Astrocyte (in vitro differentiated cells and primary cell): ENCODE measurements at regions not wholly inside any gene's neighbourhood (a gene's known extent, or its start where the extent isn't known, plus 50 kb on each side); places are given as distances from the start of the nearest gene placed in this dataset.

Experiments
- DNase-seq: peaks from one replicate; pipeline ENCODE4 v3.0.0-alpha.2; 2010; ENCODE audit warnings: low read depth
- FAIRE-seq: peaks from 2 replicates; lab custom pipeline; 2011; peaks lifted over from hg19 to GRCh38; lab: Jason Lieb, UNC
- H2AFZ ChIP-seq: 2 replicates; pipeline ENCODE4 v1.6.0; 2012; ENCODE audit warnings: low read depth, low read length, inconsistent platforms
- H3K27ac ChIP-seq: 2 replicates; pipeline ENCODE4 v1.5.1; 2011; ENCODE audit warnings: low read depth, low read length, inconsistent platforms
- H3K27me3 ChIP-seq: 2 replicates; pipeline ENCODE4 v1.6.0; 2011; ENCODE audit warnings: low read length, inconsistent platforms; ENCODE audit not compliant: insufficient read depth
- H3K36me3 ChIP-seq: 2 replicates; pipeline ENCODE4 v1.5.1; 2011; ENCODE audit warnings: low read length, inconsistent platforms; ENCODE audit not compliant: insufficient read depth
- H3K4me1 ChIP-seq: 2 replicates; pipeline ENCODE4 v1.5.1; 2011; ENCODE audit warnings: low read length, inconsistent platforms; ENCODE audit not compliant: insufficient read depth
- H3K4me2 ChIP-seq: 2 replicates; pipeline ENCODE4 v1.6.0; 2012; ENCODE audit warnings: low read length, inconsistent platforms
- H3K4me3 ChIP-seq: 2 replicates; pipeline ENCODE4 v1.5.1; 2011; ENCODE audit warnings: low read depth, mild to moderate bottlenecking, low read length, inconsistent platforms; ENCODE audit not compliant: insufficient read depth
- H3K79me2 ChIP-seq: 2 replicates; pipeline ENCODE4 v1.6.0; 2012; ENCODE audit warnings: mild to moderate bottlenecking, low read length, inconsistent platforms; ENCODE audit not compliant: insufficient read depth
- H3K9ac ChIP-seq: 2 replicates; pipeline ENCODE4 v1.6.0; 2012; ENCODE audit warnings: mild to moderate bottlenecking, low read length, inconsistent platforms
- H3K9me3 ChIP-seq: 2 replicates; pipeline ENCODE4 v1.5.1; 2012; ENCODE audit warnings: low read depth, mild to moderate bottlenecking, low read length, inconsistent platforms; ENCODE audit not compliant: insufficient read depth
- H4K20me1 ChIP-seq: 2 replicates; pipeline ENCODE4 v1.6.0; 2012; ENCODE audit warnings: low read length, inconsistent platforms; ENCODE audit not compliant: insufficient read depth
- H3K27ac Mint-ChIP-seq: one replicate; pipeline ENCODE4 v1.8.0; 2021; ENCODE audit warnings: mild to moderate bottlenecking, mixed read lengths; ENCODE audit not compliant: unreplicated experiment
- H3K27me3 Mint-ChIP-seq: one replicate; pipeline ENCODE4 v1.8.0; 2021; ENCODE audit warnings: low read depth, mixed read lengths; ENCODE audit not compliant: unreplicated experiment
- H3K36me3 Mint-ChIP-seq: one replicate; pipeline ENCODE4 v1.8.0; 2021; ENCODE audit warnings: low read depth, mixed read lengths; ENCODE audit not compliant: unreplicated experiment
- H3K4me1 Mint-ChIP-seq: one replicate; pipeline ENCODE4 v1.8.0; 2021; ENCODE audit warnings: low read depth, mixed read lengths; ENCODE audit not compliant: unreplicated experiment
- H3K4me3 Mint-ChIP-seq: one replicate; pipeline ENCODE4 v1.8.0; 2021; ENCODE audit warnings: mild to moderate bottlenecking, moderate library complexity, mixed read lengths; ENCODE audit not compliant: unreplicated experiment
- H3K9me3 Mint-ChIP-seq: one replicate; pipeline ENCODE4 v1.8.0; 2021; ENCODE audit warnings: mild to moderate bottlenecking, mixed read lengths; ENCODE audit not compliant: unreplicated experiment
- CTCF ChIP-seq: IDR thresholded peaks from 2 replicates; pipeline ENCODE4 v1.5.1; 2011; ENCODE audit warnings: low read depth, mild to moderate bottlenecking, inconsistent platforms, low read length, moderate library complexity; ENCODE audit not compliant: insufficient read depth
- EZH2 ChIP-seq: IDR thresholded peaks from 2 replicates; pipeline ENCODE4 v1.6.1; 2012; ENCODE audit warnings: mild to moderate bottlenecking, low read length, inconsistent platforms; ENCODE audit not compliant: insufficient read depth

- no peaks in the 10 kb centered on the region for H3K79me2 ChIP-seq
- H3K9me3 ChIP-seq, result no peaks in the 10 kb centered on the region
- no peaks in the 10 kb centered on the region for H4K20me1 ChIP-seq
- H3K36me3 ChIP-seq, result no peaks in the 10 kb centered on the region
- no peaks in the 10 kb centered on the region for H3K9me3 Mint-ChIP-seq
- H2AFZ ChIP-seq, result no peak overlapping the region
- H3K4me1 Mint-ChIP-seq, result peaks cover 4% of the 10 kb centered on the region
- H3K27me3 Mint-ChIP-seq, result peaks cover 4% of the 10 kb centered on the region
- DNase-seq (no peak), FAIRE-seq (no peak)
- no peak overlapping the region for H3K4me3 ChIP-seq
- no peak overlapping the region for H3K4me2 ChIP-seq
- TF ChIP-seq EZH2 (no peak), CTCF (no peak)
- no peak overlapping the region for H3K27ac Mint-ChIP-seq
- H3K27me3 ChIP-seq, result no peaks in the 10 kb centered on the region
- peaks cover 7% of the 10 kb centered on the region for H3K4me1 ChIP-seq
- no peak overlapping the region for H3K27ac ChIP-seq
- H3K9ac ChIP-seq, result no peak overlapping the region
- no peaks in the 10 kb centered on the region for H3K36me3 Mint-ChIP-seq
- no peak overlapping the region for H3K4me3 Mint-ChIP-seq
Measured at GRCh38 chrX:69232945-69233344, 67.7 kb upstream of the PJA1 start.

GRCh38 chrX:69231903-69232302, 66.7 kb upstream of the PJA1 start:
- peaks cover 4% of the 10 kb centered on the region for H3K27me3 Mint-ChIP-seq
- DNase-seq, result no peak
- H3K4me3 ChIP-seq, result no peak overlapping the region
- H3K36me3 ChIP-seq, result no peaks in the 10 kb centered on the region
- H3K9me3 Mint-ChIP-seq, result no peaks in the 10 kb centered on the region
- no peaks in the 10 kb centered on the region for H3K27me3 ChIP-seq
- H3K4me2 ChIP-seq, result no peak overlapping the region
- H3K27ac ChIP-seq, result no peak overlapping the region
- peak; percentile 79 for FAIRE-seq
- H3K9me3 ChIP-seq, result no peaks in the 10 kb centered on the region
- no peaks in the 10 kb centered on the region for H3K36me3 Mint-ChIP-seq
- peaks cover 4% of the 10 kb centered on the region for H3K4me1 Mint-ChIP-seq
- no peak overlapping the region for H3K4me3 Mint-ChIP-seq
- TF ChIP-seq CTCF (no peak), EZH2 (no peak)
- no peak overlapping the region for H2AFZ ChIP-seq
- H3K4me1 ChIP-seq, result peaks cover 7% of the 10 kb centered on the region
- H4K20me1 ChIP-seq, result no peaks in the 10 kb centered on the region
- H3K9ac ChIP-seq, result no peak overlapping the region
- H3K27ac Mint-ChIP-seq, result no peak overlapping the region
- no peaks in the 10 kb centered on the region for H3K79me2 ChIP-seq

DNA sequence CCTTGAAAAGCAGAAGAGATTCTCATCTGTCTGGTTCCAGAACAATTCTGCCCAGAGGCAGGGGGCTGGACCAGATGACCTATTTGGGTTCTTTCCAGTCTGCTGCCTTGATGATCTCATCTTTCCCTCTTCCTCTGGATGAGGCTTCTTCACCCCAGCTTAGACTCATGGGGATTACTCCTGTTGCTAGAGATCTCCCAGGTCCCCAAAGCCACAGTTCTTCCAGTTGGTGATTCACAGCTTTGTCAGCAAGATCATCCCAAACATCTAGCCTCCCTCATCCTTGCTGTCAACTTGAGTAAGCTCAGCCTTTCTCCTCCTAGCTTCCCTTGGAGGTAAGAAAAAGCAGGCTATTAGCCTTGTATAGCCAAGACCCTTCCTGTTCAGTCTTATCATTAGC, 64.2 kb upstream of the PJA1 start:
- Mint-ChIP-seq H3K4me1 (peaks cover 4% of the 10 kb centered on the region), H3K27me3 (peaks cover 4% of the 10 kb centered on the region), H3K4me3 (no peak overlapping the region), H3K9me3 (no peaks in the 10 kb centered on the region), H3K27ac (no peak overlapping the region), H3K36me3 (no peaks in the 10 kb centered on the region)
- Histone ChIP-seq H3K4me2 (peak overlapping the region; percentile 11), H3K27ac (no peak overlapping the region), H3K4me3 (no peak overlapping the region), H2AFZ (no peak overlapping the region), H3K36me3 (no peaks in the 10 kb centered on the region), H3K4me1 (peaks cover 7% of the 10 kb centered on the region), H4K20me1 (no peaks in the 10 kb centered on the region), H3K79me2 (no peaks in the 10 kb centered on the region), H3K9me3 (no peaks in the 10 kb centered on the region), H3K9ac (no peak overlapping the region), H3K27me3 (no peaks in the 10 kb centered on the region)
- FAIRE-seq (no peak), DNase-seq (peak; percentile 41)
- TF ChIP-seq EZH2 (no peak), CTCF (no peak)
